ENCODE measurements at regions not wholly inside any gene's neighbourhood (a gene's known extent, or its start where the extent isn't known, plus 50 kb on each side); places are given as distances from the start of the nearest gene placed in this dataset.

GRCh38 chr10:3251172-3251571, 78.6 kb upstream of the PITRM1 start:
- no peak for ATAC-seq
- TF ChIP-seq ARNTL (CRISPR knock-in tag; IDR thresholded peaks at IDR 0.05; ENCODE audit: borderline replicate concordance, low read depth), result no peak
- TF ChIP-seq TSHZ2 (CRISPR knock-in tag; IDR thresholded peaks at IDR 0.05), result no peak
- no peak for TF ChIP-seq ZFP3 (CRISPR knock-in tag; IDR thresholded peaks at IDR 0.05)
- no peak for TF ChIP-seq RARB (CRISPR knock-in tag; IDR thresholded peaks at IDR 0.05)
- TF ChIP-seq ESRRG (CRISPR knock-in tag; IDR thresholded peaks at IDR 0.05), result no peak
- TF ChIP-seq ISL1 (CRISPR knock-in tag; IDR thresholded peaks at IDR 0.05), result no peak
- TF ChIP-seq OSR1 (CRISPR knock-in tag; IDR thresholded peaks at IDR 0.05), result no peak
- no peak for TF ChIP-seq POU6F1 (CRISPR knock-in tag; IDR thresholded peaks at IDR 0.05; ENCODE audit: borderline replicate concordance, low read depth)
- TF ChIP-seq CSRNP3 (CRISPR knock-in tag; IDR thresholded peaks at IDR 0.05), result no peak
- TF ChIP-seq CREB5 (CRISPR knock-in tag; IDR thresholded peaks at IDR 0.05; ENCODE audit: low read depth), result no peak
- no peak for TF ChIP-seq TCF4 (CRISPR knock-in tag; IDR thresholded peaks at IDR 0.05; ENCODE audit: borderline replicate concordance)
- no peak for TF ChIP-seq ZFP30 (CRISPR knock-in tag; IDR thresholded peaks at IDR 0.05)
- no peak for TF ChIP-seq PPARA (CRISPR knock-in tag; IDR thresholded peaks at IDR 0.05; ENCODE audit: borderline replicate concordance)
- TF ChIP-seq TOX (CRISPR knock-in tag; IDR thresholded peaks at IDR 0.05; ENCODE audit: borderline replicate concordance), result no peak
- TF ChIP-seq CSDC2 (CRISPR knock-in tag; IDR thresholded peaks at IDR 0.05), result no peak
- no peak for TF ChIP-seq GLIS3 (CRISPR knock-in tag; IDR thresholded peaks at IDR 0.05)
- no peak for TF ChIP-seq BACH2 (CRISPR knock-in tag; IDR thresholded peaks at IDR 0.05; ENCODE audit: borderline replicate concordance)
- no peak for TF ChIP-seq ZNF565 (CRISPR knock-in tag; conservative IDR thresholded peaks at IDR 0.05; ENCODE audit: low read depth)
- TF ChIP-seq ZNF70 (CRISPR knock-in tag; IDR thresholded peaks at IDR 0.05), result no peak

GRCh38 chr10:3249307-3249889, 76.8 kb upstream of the PITRM1 start:
- no peak for TF ChIP-seq ZNF8 (CRISPR knock-in tag; IDR thresholded peaks at IDR 0.05)
- TF ChIP-seq TOX (CRISPR knock-in tag; IDR thresholded peaks at IDR 0.05; ENCODE audit: borderline replicate concordance), result no peak
- no peak for TF ChIP-seq RARB (CRISPR knock-in tag; IDR thresholded peaks at IDR 0.05)
- TF ChIP-seq TCF4 (CRISPR knock-in tag; IDR thresholded peaks at IDR 0.05; ENCODE audit: borderline replicate concordance), result no peak
- TF ChIP-seq ISL1 (CRISPR knock-in tag; IDR thresholded peaks at IDR 0.05), result no peak
- TF ChIP-seq ZC3H10 (CRISPR knock-in tag; IDR thresholded peaks at IDR 0.05), result no peak; the same call in 1 of the 2 replicates
- TF ChIP-seq OSR1 (CRISPR knock-in tag; IDR thresholded peaks at IDR 0.05), result no peak
- TF ChIP-seq ESRRG (CRISPR knock-in tag; IDR thresholded peaks at IDR 0.05), result no peak
- peak; percentile 62 for ATAC-seq

GRCh38 chr10:3248526-3249306, 76.1 kb upstream of the PITRM1 start:
- TF ChIP-seq ISL1 (CRISPR knock-in tag; IDR thresholded peaks at IDR 0.05) (peak; percentile 85), PATZ1 (CRISPR knock-in tag; IDR thresholded peaks at IDR 0.05; ENCODE audit: borderline replicate concordance) (no peak), CSRNP3 (CRISPR knock-in tag; IDR thresholded peaks at IDR 0.05) (no peak), TOX (CRISPR knock-in tag; IDR thresholded peaks at IDR 0.05; ENCODE audit: borderline replicate concordance) (peak; percentile 47; the same call in 1 of the 2 replicates)
- ATAC-seq, result peak; percentile 97
